GM12878 (cell line): ENCODE measurements at regions not wholly inside any gene's neighbourhood (a gene's known extent, or its start where the extent isn't known, plus 50 kb on each side); places are given as distances from the start of the nearest gene placed in this dataset.

Source experiments
- ATAC-seq: fragments of 200-7000 bp; cut with Tn5 transposase; 3 replicates; pipeline ENCODE4 v1.9.1; 2020; ENCODE audit warnings: mild to moderate bottlenecking, moderate library complexity
- BruUV-seq: library from RNA; stranded (reverse); fragments of 400-500 nt; replicated peaks from 2 replicates; lab custom pipeline; 2021; lab: Mats Ljungman, UMichigan
- CTCF ChIA-PET: fragments of 300-600 bp; sonication (Branson Sonifier 250); formaldehyde crosslinking; extraction: SDS; loops from one replicate; lab custom pipeline; 2021; ENCODE audit warnings: inconsistent platforms; lab: Yijun Ruan, JAX
- POLR2A ChIA-PET: fragments of 350-600 bp; formaldehyde crosslinking; extraction: SDS; loops from one replicate; lab custom pipeline; 2021; ENCODE audit warnings: inconsistent platforms; lab: Charles Lee
- RAD21 ChIA-PET: fragments of 300-600 bp; sonication (Branson Sonifier 250); formaldehyde crosslinking; loops from one replicate; lab custom pipeline; 2023; ENCODE audit warnings: antibody characterized with exemption; ENCODE audit not compliant: unreplicated experiment; lab: Charles Lee
- SMC1A ChIA-PET: fragments of 300-600 bp; sonication (Branson Sonifier 250); formaldehyde crosslinking; loops from one replicate; lab custom pipeline; 2023; ENCODE audit not compliant: unreplicated experiment, uncharacterized antibody; lab: Charles Lee
- DNase-seq: peaks from one replicate; pipeline ENCODE4 v3.0.0-alpha.2; 2011; ENCODE audit warnings: low read depth, low spot score
- FAIRE-seq: peaks from 3 replicates; lab custom pipeline; 2011; peaks lifted over from hg19 to GRCh38; lab: Jason Lieb, UNC
- H2AFZ ChIP-seq: 2 replicates; pipeline ENCODE4 v1.6.0; 2011; ENCODE audit warnings: low read depth, low read length, control low read depth; ENCODE audit not compliant: control insufficient read depth
- H3K27ac ChIP-seq: 2 replicates; pipeline ENCODE4 v1.5.1; 2011; ENCODE audit warnings: control low read depth; ENCODE audit not compliant: control insufficient read depth, insufficient read depth
- H3K27me3 ChIP-seq, 2 experiments: replicated peaks in 1 of 2; 2 replicates each; pipeline versions ENCODE4 v1.6.0 to v1.6.1; 2011; ENCODE audit warnings: low read length in 1 of 2; ENCODE audit not compliant: control insufficient read depth in 2 of 2, insufficient read depth in 2 of 2
- H3K36me3 ChIP-seq, 2 experiments: 2 replicates each; pipeline ENCODE4 v1.5.1; 2011; ENCODE audit warnings: low read length in 1 of 2; ENCODE audit not compliant: control insufficient read depth in 2 of 2, insufficient read depth in 2 of 2
- H3K4me1 ChIP-seq: 2 replicates; pipeline ENCODE4 v1.6.1; 2011; ENCODE audit warnings: mild to moderate bottlenecking, low read length, moderate library complexity, mixed read lengths; ENCODE audit not compliant: control insufficient read depth, insufficient read depth
- H3K4me2 ChIP-seq: 2 replicates; pipeline ENCODE4 v1.6.0; 2011; ENCODE audit warnings: control low read depth; ENCODE audit not compliant: control insufficient read depth, insufficient read depth
- H3K4me3 ChIP-seq: fragments of 200-600 bp; sonication (generic); 2 replicates; pipeline ENCODE4 v1.5.1; 2016
- H3K79me2 ChIP-seq: 2 replicates; pipeline ENCODE4 v1.6.0; 2011; ENCODE audit warnings: low read length; ENCODE audit not compliant: control insufficient read depth, insufficient read depth
- H3K9ac ChIP-seq: 2 replicates; pipeline ENCODE4 v1.8.0; 2011; ENCODE audit warnings: low read length, control low read depth, mixed read lengths; ENCODE audit not compliant: control insufficient read depth, insufficient read depth
- H3K9me3 ChIP-seq: replicated peaks from 3 replicates; pipeline ENCODE4 v1.5.1; 2011; ENCODE audit warnings: mild to moderate bottlenecking, low read length; ENCODE audit not compliant: control insufficient read depth, insufficient read depth
- H4K20me1 ChIP-seq: 2 replicates; pipeline ENCODE4 v1.6.0; 2011; ENCODE audit not compliant: control insufficient read depth, insufficient read depth
- ATF7 ChIP-seq: fragments of 450-650 bp; IDR thresholded peaks from 2 replicates; pipeline ENCODE4 v1.6.1; 2016; ENCODE audit warnings: low read depth, mild to moderate bottlenecking
- ESRRA ChIP-seq: IDR thresholded peaks from 2 replicates; pipeline ENCODE4 v1.6.1; 2012; ENCODE audit warnings: mild to moderate bottlenecking, low read length, improper control_type of control experiment
- ETV6 ChIP-seq, 2 experiments: fragments of 450-650 bp in 1 of 2; IDR thresholded peaks in 1 of 2; conservative IDR thresholded peaks in 1 of 2; 2 replicates each; pipeline ENCODE4 v1.6.1; 2014; ENCODE audit warnings: antibody characterized with exemption in 1 of 2, borderline replicate concordance in 1 of 2, low read depth in 1 of 2, mild to moderate bottlenecking in 1 of 2, moderate library complexity in 1 of 2
- HCFC1 ChIP-seq: fragments of 150-350 bp; IDR thresholded peaks from 2 replicates; pipeline ENCODE4 v1.6.1; 2014; ENCODE audit warnings: low read length
- HDGF ChIP-seq: fragments of 450-650 bp; IDR thresholded peaks from 2 replicates; pipeline ENCODE4 v1.6.1; 2016; ENCODE audit warnings: antibody characterized with exemption
- KAT2A ChIP-seq: conservative IDR thresholded peaks from 2 replicates; pipeline ENCODE4 v1.6.1; 2011; ENCODE audit warnings: low read depth, low read length; ENCODE audit not compliant: control insufficient read depth
- MYC ChIP-seq: IDR thresholded peaks from 2 replicates; pipeline ENCODE4 v1.6.1; 2011; ENCODE audit warnings: mild to moderate bottlenecking, low read length, moderate library complexity, inconsistent platforms; ENCODE audit not compliant: insufficient read depth, insufficient replicate concordance, insufficient read length, severe bottlenecking
- NR2F1 ChIP-seq: fragments of 450-650 bp; conservative IDR thresholded peaks from 2 replicates; pipeline ENCODE4 v1.6.1; 2017; ENCODE audit warnings: mild to moderate bottlenecking
- SUPT20H ChIP-seq: IDR thresholded peaks from 2 replicates; pipeline ENCODE4 v1.6.1; 2011; ENCODE audit warnings: low read depth, mild to moderate bottlenecking, low read length, moderate library complexity, borderline replicate concordance; ENCODE audit not compliant: control insufficient read depth
- TARDBP ChIP-seq: IDR thresholded peaks from 2 replicates; pipeline ENCODE4 v1.6.1; 2016; ENCODE audit warnings: borderline replicate concordance
- TBL1XR1 ChIP-seq: IDR thresholded peaks from 2 replicates; pipeline ENCODE4 v1.6.1; 2012; ENCODE audit warnings: low read depth, low read length, improper control_type of control experiment
- ZSCAN29 ChIP-seq: fragments of 450-650 bp; IDR thresholded peaks from 2 replicates; pipeline ENCODE4 v1.6.1; 2017; ENCODE audit warnings: mild to moderate bottlenecking, moderate library complexity
- whole genome bisulfite sequencing: methylation state at CpG from one replicate; pipeline ENCODE4 v1.1.6; 2016; ENCODE audit warnings: low lambda C conversion rate; ENCODE audit not compliant: insufficient replicate concordance, insufficient coverage; ENCODE audit errors: missing lambda C conversion rate; 5-methylcytosine and 5-hydroxymethylcytosine counted together
- in situ Hi-C: fragments of 300-500 bp; cut with MboI; formaldehyde crosslinking; loops from 9 replicates; pipeline ENCODE4 v1.14.3; 2018; ENCODE audit warnings: mixed read lengths
- intact Hi-C: fragments of 100-400 bp; cut with micrococcal nuclease; formaldehyde crosslinking; loops from one replicate; pipeline ENCODE4 v1.14.2; 2022; ENCODE audit not compliant: unreplicated experiment
- TF ChIP-seq, protein P1 (sequence below), 3 experiments: IDR thresholded peaks in 2 of 3; conservative IDR thresholded peaks in 1 of 3; 2 replicates each; pipeline ENCODE4 v1.5.1; 2011; ENCODE audit warnings: low read depth in 3 of 3, low read length in 3 of 3, mild to moderate bottlenecking in 3 of 3, control low read depth in 2 of 3, moderate library complexity in 2 of 3, inconsistent platforms in 1 of 3, mixed read lengths in 1 of 3; ENCODE audit not compliant: control insufficient read depth in 2 of 3, insufficient read depth in 1 of 3; ENCODE audit errors: extremely low read depth in 1 of 3
- TF ChIP-seq, protein P2 (sequence below): fragments of 450-650 bp; IDR thresholded peaks from 2 replicates; pipeline ENCODE4 v1.6.1; 2017; ENCODE audit warnings: antibody characterized with exemption, mild to moderate bottlenecking, moderate library complexity
- TF ChIP-seq, protein P3 (sequence below): IDR thresholded peaks from 2 replicates; pipeline ENCODE4 v1.6.1; 2012; ENCODE audit warnings: low read depth, low read length, improper control_type of control experiment
- TF ChIP-seq, protein P4 (sequence below): IDR thresholded peaks from 2 replicates; pipeline ENCODE4 v1.6.1; 2012; ENCODE audit warnings: low read length, inconsistent platforms

DNA sequence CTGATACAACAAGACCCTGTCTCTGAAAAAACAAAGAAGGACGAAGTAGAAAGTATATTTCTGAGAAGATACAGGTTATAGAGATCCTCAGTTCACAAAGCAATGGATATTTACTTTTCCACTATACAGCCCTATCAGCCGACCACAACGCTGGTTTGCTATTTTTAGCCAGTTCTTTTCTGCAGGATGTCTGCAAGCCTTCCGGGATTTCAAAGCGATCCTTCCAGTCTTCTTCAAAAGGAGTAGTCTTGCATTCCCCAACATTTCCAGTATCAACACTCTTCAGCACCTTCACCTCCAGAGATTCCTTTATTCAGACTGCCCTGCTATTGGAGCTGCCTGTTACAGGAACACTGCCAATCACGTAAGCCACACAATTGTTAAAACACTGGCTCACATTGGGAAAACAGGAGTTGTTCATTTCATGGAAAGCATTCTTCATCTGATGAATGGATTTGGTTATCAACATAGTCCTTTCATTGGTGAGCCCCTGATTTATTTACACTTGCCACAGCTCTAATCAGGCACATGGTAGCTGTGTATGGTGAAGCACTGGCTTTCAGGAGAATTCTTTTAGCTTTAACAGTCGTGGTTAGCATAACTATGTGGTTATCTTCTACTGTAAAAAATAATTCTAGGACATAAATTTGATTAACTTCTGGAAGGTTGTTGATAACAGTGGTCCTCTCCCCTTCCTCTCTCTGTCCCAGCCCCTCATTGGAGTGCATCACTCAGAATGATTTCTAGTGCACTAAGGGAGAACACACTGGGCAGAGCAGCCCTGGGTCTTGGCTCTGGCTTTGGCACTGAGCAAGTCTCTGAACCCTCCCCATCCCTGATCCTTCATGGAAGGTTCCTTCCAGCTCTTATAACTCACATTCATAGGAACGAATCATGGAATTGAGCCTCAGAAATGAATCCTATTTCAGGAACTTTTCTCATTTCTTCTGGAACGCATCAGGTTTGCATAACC lies 109.9 kb upstream of the SORBS2 start:
- ChIA-PET POLR2A (no interaction called here), SMC1A (no interaction called here), CTCF (interaction anchor here (0.6 kb wide), 1 partner anchor 813 kb away, joined by 3 read pairs; no protein-coding TSS in a partner anchor), RAD21 (interaction anchor here (0.6 kb wide), 1 partner anchor 280 kb away, joined by 4 read pairs; no protein-coding TSS in a partner anchor)
- no peak overlapping the region for H3K4me2 ChIP-seq
- no peaks in the 10 kb centered on the region for H3K36me3 ChIP-seq
- no peaks in the 10 kb centered on the region for H3K4me1 ChIP-seq
- H4K20me1 ChIP-seq = no peaks in the 10 kb centered on the region
- no TSS peak for BruUV-seq
- intact Hi-C loops (no loop called here), in situ Hi-C loops (no loop called here)
- no peak for DNase-seq
- no peak for ATAC-seq
- no peaks in the 10 kb centered on the region for H3K27me3 ChIP-seq
- H3K27ac ChIP-seq = no peak overlapping the region
- H3K79me2 ChIP-seq = no peaks in the 10 kb centered on the region
- FAIRE-seq = no peak
- H3K9ac ChIP-seq = no peak overlapping the region
- H3K4me3 ChIP-seq = no peak overlapping the region
- 10% methylated on average over 9 of the region's 9 CpGs for WGBS
- H3K9me3 ChIP-seq = no peaks in the 10 kb centered on the region
- no peak overlapping the region for H2AFZ ChIP-seq
- no peak for TF ChIP-seq MYC
- TF ChIP-seq ZSCAN29 = no peak
- no peak for TF ChIP-seq SUPT20H
- no peak for TF ChIP-seq ESRRA
- no peak for TF ChIP-seq HDGF
- TF ChIP-seq ATF7 = no peak
- no peak for TF ChIP-seq NR2F1
- no peak for TF ChIP-seq TARDBP
- TF ChIP-seq, protein P1, sequence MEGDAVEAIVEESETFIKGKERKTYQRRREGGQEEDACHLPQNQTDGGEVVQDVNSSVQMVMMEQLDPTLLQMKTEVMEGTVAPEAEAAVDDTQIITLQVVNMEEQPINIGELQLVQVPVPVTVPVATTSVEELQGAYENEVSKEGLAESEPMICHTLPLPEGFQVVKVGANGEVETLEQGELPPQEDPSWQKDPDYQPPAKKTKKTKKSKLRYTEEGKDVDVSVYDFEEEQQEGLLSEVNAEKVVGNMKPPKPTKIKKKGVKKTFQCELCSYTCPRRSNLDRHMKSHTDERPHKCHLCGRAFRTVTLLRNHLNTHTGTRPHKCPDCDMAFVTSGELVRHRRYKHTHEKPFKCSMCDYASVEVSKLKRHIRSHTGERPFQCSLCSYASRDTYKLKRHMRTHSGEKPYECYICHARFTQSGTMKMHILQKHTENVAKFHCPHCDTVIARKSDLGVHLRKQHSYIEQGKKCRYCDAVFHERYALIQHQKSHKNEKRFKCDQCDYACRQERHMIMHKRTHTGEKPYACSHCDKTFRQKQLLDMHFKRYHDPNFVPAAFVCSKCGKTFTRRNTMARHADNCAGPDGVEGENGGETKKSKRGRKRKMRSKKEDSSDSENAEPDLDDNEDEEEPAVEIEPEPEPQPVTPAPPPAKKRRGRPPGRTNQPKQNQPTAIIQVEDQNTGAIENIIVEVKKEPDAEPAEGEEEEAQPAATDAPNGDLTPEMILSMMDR (IDR thresholded peaks at IDR 0.05 in 2 of 3, conservative IDR thresholded peaks at IDR 0.05 in 1 of 3; ENCODE audit: control insufficient read depth in 2 of 3, extremely low read depth in 1 of 3, insufficient read depth in 1 of 3, low read depth in 3 of 3, low read length in 3 of 3) = no peak
- TF ChIP-seq ETV6 (conservative IDR thresholded peaks at IDR 0.05 in 1 of 2, IDR thresholded peaks at IDR 0.05 in 1 of 2; ENCODE audit: borderline replicate concordance in 1 of 2, low read depth in 1 of 2) = no peak
- TF ChIP-seq, protein P2, sequence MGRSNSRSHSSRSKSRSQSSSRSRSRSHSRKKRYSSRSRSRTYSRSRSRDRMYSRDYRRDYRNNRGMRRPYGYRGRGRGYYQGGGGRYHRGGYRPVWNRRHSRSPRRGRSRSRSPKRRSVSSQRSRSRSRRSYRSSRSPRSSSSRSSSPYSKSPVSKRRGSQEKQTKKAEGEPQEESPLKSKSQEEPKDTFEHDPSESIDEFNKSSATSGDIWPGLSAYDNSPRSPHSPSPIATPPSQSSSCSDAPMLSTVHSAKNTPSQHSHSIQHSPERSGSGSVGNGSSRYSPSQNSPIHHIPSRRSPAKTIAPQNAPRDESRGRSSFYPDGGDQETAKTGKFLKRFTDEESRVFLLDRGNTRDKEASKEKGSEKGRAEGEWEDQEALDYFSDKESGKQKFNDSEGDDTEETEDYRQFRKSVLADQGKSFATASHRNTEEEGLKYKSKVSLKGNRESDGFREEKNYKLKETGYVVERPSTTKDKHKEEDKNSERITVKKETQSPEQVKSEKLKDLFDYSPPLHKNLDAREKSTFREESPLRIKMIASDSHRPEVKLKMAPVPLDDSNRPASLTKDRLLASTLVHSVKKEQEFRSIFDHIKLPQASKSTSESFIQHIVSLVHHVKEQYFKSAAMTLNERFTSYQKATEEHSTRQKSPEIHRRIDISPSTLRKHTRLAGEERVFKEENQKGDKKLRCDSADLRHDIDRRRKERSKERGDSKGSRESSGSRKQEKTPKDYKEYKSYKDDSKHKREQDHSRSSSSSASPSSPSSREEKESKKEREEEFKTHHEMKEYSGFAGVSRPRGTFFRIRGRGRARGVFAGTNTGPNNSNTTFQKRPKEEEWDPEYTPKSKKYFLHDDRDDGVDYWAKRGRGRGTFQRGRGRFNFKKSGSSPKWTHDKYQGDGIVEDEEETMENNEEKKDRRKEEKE = no peak
- TF ChIP-seq HCFC1 = no peak
- TF ChIP-seq, protein P3, sequence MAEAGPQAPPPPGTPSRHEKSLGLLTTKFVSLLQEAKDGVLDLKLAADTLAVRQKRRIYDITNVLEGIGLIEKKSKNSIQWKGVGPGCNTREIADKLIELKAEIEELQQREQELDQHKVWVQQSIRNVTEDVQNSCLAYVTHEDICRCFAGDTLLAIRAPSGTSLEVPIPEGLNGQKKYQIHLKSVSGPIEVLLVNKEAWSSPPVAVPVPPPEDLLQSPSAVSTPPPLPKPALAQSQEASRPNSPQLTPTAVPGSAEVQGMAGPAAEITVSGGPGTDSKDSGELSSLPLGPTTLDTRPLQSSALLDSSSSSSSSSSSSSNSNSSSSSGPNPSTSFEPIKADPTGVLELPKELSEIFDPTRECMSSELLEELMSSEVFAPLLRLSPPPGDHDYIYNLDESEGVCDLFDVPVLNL = no peak
- TF ChIP-seq TBL1XR1 = no peak
- no peak for TF ChIP-seq KAT2A
- TF ChIP-seq, protein P4, sequence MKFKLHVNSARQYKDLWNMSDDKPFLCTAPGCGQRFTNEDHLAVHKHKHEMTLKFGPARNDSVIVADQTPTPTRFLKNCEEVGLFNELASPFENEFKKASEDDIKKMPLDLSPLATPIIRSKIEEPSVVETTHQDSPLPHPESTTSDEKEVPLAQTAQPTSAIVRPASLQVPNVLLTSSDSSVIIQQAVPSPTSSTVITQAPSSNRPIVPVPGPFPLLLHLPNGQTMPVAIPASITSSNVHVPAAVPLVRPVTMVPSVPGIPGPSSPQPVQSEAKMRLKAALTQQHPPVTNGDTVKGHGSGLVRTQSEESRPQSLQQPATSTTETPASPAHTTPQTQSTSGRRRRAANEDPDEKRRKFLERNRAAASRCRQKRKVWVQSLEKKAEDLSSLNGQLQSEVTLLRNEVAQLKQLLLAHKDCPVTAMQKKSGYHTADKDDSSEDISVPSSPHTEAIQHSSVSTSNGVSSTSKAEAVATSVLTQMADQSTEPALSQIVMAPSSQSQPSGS = no peak
